ENCODE measurements at regions not wholly inside any gene's neighbourhood (a gene's known extent, or its start where the extent isn't known, plus 50 kb on each side); places are given as distances from the start of the nearest gene placed in this dataset.

DNA sequence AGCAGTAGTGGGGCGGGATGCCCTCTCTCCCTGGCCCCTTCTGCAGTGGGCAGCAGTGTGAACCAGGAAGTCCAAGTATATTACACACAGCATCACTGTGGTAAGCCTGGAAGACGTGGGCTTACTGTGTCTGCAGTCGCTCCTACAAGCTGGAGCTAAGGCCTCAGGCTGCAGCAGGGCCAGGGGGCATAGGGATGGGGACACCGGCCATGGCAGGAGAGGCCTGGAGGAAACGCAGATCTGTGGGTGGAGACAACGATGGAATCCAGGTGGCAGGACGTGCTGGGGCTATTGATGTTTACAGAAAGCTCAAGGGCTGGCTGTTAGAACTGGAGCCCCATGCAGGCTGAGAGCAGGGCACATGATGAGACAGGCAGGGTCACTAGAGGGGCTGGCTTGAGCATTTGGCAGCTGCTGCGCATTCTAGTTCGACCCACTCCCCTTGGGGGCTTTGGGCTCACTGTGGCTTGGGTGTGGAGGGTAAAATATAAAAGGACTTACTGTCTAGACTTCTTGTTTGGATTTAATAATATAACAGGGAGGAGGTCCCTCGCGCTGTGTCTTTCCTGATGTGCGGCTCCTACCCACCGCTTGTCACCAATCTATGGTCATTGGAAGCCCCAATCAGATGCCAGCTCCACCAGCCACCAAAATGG, 539.5 kb downstream of the TBC1D22A start:
- no peak overlapping the region for H3K4me3 ChIP-seq (ENCODE audit: low read depth, low read length)

GRCh38 chr22:47300698-47301405, 538.4 kb downstream of the TBC1D22A start:
- no peak overlapping the region for H3K4me3 ChIP-seq (ENCODE audit: low read depth, low read length)

DNA sequence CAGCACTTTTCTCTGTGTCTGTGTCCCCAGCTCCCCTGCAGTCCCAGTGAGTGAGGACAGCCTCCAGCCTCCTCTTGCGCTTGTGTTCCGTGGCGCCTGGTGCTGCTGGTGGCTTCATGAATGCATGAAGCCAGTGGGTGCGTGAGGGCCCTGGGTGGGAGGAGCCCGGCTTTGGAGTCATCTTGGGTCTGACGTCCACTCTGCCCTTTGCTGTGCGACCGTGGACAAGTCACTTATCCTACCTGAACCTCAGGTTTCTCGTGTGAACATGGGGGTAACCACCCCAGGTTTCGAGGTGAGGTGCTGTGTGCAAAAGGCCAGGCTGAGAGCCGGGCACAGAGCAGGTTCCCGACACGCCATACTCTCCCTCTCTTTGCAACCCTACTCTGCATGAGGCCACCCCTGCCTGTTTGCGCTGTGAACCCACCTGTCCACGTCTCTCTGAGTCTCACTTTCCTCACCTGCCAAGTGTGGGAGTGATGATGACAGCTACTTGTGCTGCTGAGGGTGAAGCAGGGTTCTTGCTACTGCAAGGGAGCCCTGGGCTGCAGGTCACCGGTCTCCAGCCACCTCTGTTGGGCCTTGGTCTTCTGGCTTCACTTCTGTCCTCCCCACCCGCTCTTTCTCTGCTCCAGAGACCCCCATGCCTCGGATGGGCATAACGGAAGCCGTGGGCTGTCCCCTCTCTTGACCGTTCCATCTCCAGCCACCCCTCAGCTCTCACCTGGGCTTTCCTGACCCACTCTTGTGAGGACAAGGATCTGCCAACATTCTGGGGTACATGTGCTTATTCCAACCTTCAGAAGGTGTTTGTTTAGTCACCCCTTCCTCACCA, 537.6 kb downstream of the TBC1D22A start:
- no peak overlapping the region for H3K4me3 ChIP-seq (ENCODE audit: low read depth, low read length)

DNA sequence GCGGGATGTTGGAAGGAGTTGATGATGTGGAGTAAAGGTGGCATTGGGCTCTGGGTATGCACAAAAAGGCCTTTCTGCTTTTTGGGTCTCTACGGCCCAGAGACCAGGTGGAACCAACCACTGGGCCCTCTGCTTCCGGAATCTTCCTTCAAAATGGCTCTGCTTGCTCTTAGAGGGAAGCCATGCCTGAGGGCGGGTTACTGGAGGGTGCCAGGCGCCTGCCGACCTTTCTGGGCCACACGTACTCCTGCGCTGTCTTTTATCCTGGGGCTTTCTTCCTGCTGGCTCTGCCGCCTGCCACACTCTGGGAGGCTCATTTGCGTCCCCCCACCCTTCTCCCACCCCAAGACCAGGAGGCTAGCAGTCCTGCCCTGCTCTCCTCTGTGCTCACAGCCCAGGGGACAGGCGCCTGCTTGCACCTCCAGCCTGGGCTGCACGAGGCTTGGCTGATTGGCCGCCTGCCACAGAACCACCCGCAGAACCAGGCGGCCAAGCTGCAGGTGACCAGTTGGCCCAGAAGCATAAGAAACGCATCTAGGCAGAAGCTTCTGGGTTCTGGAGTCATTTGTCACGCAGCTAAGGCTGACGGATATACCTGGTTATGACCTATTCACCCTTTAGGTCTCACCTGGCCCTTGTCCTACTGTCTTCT, 536.9 kb downstream of the TBC1D22A start:
- H3K4me3 ChIP-seq (ENCODE audit: low read depth, low read length), result no peak overlapping the region

DNA sequence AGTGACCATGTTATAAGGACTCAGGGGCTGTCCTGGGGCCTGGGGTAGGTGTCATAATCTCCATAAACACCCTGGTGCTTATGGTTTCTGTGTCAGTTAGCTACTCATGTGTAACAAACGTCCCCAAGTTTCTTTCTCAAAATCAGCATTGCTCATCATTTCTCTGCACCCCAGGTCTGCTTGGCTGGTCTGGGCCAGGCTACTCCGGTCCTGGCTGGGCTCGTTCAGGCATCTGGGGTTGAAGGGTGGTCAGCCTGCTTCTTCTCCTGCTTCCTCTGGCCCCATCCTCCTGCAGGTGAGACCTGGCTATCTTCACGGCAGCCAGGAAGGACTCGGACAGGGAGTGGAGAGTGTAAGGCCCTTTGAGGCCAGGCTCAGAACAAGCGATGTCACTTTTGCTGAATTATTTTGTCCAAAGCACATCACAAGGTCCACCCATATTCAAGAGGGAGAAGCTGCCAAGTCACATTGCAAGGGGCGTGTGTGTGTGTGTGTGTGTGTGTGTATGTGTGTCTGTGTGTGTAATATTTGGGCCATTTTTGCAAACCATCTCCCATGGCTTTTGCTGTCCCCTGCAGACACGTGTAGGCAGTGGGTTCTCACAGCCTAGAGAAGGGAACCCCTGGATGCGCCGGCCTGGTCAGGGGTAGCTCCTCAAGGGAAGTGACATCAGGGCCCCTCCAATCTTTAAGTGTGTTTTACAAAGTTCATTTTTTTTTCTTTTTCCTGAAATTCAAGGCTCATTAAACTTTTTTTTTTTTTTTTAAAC, 535.8 kb downstream of the TBC1D22A start:
- no peak overlapping the region for H3K4me3 ChIP-seq (ENCODE audit: low read depth, low read length)

- no peak overlapping the region for H3K4me3 ChIP-seq (ENCODE audit: low read depth, low read length)
Observed at GRCh38 chr22:47297261-47298016, 535.0 kb downstream of the TBC1D22A start.

DNA sequence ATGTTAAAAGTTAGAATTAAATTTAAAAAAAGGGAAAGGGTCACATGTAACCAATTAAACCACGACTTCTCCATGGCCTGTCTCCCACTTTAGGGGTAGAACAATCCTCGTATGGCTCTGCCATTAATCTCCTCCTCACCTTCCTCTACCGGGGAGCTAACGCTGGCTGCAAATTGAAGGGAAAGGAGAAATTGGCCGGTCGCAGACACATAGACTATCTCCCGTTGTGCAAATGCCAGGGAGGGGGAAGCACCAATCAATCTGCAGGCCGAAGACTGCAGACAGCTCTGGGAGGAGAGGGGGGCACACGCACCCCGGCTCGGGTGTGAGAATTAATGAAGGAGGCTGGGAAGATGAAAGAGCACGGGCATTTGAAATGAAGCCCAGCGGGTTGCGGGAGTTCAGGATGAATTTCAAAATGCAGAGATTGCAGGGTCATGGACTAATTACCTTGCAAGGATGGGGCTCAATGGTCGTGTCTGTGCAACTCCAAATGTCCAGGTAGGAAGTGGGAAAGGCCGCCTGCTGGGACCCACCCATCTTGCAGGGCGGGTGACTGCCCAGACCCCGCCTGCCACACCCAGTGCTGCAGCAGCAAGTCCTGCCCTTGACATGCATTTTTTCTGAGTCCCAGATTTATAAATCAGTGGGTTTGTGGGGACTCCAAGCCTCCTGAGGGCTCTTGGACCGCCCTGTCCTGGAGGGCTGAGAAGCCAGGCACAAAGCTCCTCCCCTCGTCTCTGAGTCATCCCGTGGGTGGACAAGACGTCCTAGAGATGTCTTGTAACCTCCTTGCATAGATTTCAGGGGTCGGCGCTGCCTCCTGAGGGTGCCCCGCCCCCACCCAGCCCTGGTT, 534.2 kb downstream of the TBC1D22A start:
- H3K4me3 ChIP-seq (ENCODE audit: low read depth, low read length), result no peak overlapping the region

DNA sequence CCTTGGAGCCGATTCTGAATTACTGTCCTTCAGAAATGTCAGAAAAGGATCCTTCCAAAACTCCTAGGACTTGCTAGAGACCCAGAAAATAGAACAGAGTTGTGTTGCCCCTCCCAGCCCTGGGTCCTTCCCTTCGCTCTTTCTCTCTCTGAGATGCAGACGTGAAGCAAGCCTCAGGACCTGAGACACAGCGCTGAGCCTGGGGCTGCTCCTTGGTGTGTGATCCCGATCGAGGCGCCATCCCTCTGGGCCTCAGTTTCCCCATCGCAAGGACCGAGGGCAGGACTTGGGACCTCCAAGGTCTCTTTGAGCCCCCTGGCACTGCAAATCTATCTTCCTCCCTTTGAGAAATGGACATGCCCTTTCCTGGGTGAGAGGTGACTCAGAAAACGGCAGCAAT, 533.5 kb downstream of the TBC1D22A start:
- no peak overlapping the region for H3K4me3 ChIP-seq (ENCODE audit: low read depth, low read length)

DNA sequence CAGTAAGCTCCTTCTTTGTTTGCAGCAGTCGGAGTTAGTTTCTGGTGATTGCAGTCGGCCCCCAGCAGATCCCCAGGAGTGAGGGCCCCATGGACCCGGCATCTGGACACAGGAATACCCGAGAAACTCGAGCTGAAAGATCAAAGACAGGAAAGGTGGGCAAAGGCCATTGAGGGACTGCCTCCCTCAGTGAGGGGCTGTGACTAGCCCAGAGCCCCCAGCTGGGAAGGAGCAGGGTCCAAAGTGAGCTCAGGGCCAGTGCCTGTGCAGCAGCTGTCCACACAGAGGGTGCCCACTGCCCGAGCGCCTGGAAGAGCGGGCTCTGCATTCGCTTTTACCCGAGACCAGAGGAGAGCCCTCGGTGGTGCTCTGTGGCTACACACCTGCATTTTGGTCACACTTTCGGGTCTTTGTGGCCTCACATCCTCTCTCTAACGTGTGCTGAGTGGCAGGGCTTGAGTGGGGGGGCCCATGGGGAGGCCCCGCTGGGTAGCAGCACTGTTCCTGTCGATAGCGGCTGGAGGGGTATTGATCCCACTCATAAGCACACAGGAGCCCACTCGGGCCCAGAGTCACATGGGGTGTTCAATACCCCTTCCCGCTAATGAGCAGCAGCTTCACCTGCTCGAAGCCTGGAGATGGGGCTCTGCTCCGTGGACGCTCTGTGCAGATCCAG, 532.9 kb downstream of the TBC1D22A start:
- H3K4me3 ChIP-seq (ENCODE audit: low read depth, low read length), result no peak overlapping the region

DNA sequence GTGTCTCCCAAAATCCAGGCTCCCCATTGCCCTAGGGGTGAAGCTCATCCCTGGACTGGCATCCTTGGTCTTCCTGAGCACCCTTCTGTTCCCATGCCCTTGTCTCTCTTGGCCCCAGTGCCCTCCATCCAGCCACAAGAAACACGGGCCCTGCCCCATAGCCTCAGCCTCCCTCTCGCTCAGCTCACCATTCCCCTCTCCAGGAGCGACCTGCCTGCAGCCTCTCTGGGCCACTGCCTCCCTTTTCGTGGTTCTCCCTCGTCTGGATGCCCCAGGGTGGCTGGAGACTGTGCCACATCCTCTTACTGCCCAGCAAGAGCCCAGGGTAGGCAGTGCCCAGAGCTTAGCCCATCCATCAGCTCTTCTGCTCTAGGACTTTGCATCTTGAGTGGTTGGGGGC, 532.1 kb downstream of the TBC1D22A start:
- no peak overlapping the region for H3K4me3 ChIP-seq (ENCODE audit: low read depth, low read length)

GRCh38 chr22:47294222-47294532, 531.7 kb downstream of the TBC1D22A start:
- H3K4me3 ChIP-seq (ENCODE audit: low read depth, low read length), result no peak overlapping the region

DNA sequence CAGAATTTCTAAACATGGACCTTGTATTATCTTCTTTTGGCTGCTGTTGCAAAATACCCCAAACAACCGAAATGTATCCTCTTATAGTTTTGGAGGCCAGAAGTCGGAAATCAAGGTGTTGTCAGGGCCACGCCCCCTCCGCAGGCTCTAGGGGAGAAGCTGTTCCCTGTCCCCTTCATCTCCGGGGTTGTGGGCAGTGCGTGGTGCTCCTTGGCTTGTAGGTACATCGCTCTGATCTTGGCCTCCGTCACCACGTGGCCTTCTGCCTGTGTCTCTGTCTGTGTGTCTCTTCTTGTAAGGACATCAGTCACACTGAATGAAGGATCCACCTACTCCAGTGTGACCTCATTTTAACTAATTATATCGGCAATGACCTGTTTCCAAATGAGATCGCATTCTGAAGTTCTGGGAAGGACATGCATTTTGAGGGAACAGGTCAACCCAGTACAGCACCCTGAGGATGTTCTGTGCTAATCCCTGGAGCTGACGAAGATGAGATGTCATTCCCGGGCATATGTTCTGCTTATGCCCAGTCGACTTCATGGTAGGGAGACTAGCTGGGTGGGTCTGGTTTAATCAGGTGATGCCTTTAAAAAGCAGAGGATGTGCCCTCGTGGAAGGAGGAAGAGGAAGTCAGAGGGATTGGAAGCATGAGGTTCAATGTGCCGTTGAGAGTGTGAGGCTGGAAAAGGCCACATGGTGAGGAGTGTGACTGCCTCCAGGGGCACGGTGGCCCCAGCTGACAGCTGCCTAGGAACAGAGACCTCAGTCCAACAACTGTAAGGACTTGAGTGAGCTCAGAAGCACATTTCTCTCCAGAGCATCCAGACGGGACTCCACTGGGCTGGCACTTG, 531.1 kb downstream of the TBC1D22A start:
- H3K4me3 ChIP-seq (ENCODE audit: low read depth, low read length), result no peak overlapping the region

DNA sequence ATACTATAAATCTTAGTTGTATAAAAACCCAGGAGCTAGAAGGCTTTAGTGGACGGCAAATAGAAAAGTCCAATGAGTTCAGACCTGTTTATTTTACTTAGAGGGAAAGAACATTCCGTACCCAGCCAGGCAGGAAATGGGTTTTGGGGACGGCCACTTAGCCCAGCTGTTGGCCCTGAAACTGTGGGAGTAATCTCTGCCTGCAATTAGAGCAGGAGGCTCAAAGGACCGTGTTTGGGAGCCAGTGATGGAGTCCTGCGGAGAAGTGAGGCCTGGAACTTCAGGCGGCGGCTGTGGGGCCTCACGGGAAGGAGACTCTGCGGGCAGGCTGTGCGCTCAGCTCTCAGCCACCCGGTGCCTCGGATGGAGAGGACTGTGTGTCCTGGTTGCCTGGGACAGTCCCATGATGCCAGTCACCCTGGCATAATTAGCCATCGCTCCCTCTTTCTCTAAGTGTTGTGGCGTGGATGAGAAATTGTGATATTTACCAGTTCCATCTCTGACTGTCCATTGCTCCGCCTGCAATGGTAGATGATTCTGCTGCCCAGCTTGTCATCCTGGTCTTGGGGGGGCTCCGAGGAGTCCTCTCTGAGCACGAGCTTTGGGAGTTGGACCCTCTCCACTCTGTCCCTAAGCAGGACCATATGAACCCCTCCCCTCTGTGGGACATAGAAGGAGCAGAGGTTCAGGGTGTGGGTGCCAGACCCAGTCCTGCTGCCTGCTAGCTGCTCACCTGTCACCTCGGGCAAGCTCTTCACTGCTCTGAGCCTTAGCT, 530.3 kb downstream of the TBC1D22A start:
- H3K4me3 ChIP-seq (ENCODE audit: low read depth, low read length), result no peak overlapping the region

DNA sequence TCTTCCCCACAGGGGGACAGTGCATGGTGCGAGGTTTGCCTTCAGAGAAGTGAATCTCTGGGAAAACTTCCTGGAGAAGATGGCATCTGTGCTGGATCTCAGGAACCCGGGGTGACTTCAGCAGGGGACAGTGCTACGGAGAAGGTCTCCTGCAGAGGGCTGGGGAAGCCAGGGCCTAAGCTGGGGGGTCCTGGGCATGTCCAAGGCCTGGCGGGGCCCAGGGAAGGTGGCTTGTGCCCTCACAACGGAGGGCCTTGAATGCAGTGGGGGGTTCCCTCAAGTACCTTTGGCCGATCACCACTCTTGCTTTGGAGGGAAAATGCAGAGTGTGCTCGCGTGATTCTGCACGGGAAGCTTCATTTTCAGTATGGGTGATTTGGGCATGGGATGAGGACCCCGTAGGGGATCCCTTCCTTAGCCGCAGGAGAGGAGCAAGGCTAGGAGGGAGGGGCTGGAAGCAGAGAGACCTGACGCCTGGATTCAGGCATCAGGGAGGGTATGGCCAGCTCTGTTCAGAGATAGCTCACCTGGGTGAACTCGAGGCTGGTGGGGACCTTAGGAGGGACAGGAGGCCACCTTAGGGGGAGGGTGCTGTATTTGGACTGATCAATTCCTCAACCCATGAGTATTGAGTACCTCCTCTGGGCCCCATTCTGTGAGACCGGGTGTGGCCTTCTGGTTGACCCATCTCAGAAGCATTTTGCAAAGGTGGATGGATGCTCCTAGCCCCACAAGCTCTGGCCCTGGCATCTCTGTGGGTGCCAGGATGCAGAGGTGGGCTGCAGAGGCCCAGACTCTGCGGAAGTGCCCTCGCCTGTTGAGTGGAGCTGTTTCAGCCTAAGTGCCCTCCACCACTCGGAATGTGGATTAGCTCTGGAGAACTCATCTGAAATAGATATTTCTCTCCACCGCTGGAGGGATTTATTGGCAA, 529.4 kb downstream of the TBC1D22A start:
- no peak overlapping the region for H3K4me3 ChIP-seq (ENCODE audit: low read depth, low read length)

DNA sequence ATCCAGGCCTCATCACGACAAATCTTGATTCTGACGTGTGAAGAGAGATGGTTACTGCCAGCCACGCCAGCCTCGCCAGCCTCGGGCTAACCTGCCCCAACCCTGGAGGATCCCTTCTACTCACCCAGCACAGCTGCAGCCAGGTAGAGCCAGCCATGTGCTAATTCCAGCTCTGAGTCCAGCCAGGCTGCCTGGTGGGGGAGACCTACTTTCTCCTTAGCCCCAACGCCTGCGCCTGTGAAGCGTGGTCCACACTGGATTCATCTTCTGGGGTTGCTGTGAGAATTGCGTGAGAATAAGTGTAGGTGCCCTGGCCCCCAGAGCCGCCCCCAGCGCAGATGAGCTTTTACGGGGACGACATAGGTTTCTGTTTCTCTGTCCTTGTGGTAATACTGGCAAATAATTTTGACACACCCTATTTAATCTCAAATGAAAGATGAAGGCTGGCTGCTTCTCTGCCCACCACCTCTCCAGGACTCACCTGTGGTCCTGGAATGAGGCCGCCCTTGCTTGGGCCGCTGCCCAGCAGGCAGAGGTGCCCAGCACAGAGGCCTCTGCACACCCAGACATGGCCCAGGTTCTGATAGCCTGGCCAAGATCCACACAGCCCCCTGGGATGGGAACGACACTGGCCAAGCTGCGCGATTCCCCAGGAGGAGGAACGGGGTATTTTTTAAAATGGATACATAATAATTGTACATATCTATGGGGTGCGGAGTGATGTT, 528.4 kb downstream of the TBC1D22A start:
- H3K4me3 ChIP-seq (ENCODE audit: low read depth, low read length), result no peak overlapping the region
